GM13977 (cell line): ENCODE measurements at regions not wholly inside any gene's neighbourhood (a gene's known extent, or its start where the extent isn't known, plus 50 kb on each side); places are given as distances from the start of the nearest gene placed in this dataset.

Source experiments
- DNase-seq: peaks from one replicate; pipeline ENCODE4 v3.0.0; 2012; ENCODE audit warnings: low spot score
- in situ Hi-C: fragments of 300-500 bp; cut with MboI; formaldehyde crosslinking; loops from one replicate; pipeline ENCODE4 v1.12.0; 2022; ENCODE audit warnings: low sequenced_read_pairs, low pct_unique_long_range_greater_than_20kb, mixed read lengths, inconsistent platforms; ENCODE audit not compliant: unreplicated experiment
- TF ChIP-seq, protein P1 (sequence below): IDR thresholded peaks from 2 replicates; pipeline ENCODE4 v1.5.1; 2012; ENCODE audit warnings: mild to moderate bottlenecking, control low read depth; ENCODE audit not compliant: insufficient read depth; ENCODE audit errors: extremely low read depth, missing control alignments

DNA sequence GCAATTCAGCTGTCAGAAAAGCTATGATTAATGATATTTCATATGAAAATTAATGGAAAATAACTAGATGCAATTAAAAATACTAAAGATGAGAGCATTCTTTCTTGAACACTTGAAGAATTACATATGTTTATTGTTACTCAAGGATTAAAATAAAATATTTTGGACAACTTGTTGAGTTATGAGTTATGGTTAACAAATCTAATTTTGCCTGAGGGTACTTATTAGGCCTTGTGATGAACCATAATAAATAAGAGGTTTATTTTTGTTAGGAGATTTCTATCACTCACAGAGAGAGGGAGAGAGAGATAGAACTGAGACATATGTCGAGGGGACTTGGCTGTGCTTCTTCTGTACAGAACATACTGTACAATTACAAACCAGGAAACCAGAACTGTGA lies 183.7 kb downstream of the ISL1 start:
- DNase-seq: no peak
- in situ Hi-C loops: no loop called here
- TF ChIP-seq, protein P1, sequence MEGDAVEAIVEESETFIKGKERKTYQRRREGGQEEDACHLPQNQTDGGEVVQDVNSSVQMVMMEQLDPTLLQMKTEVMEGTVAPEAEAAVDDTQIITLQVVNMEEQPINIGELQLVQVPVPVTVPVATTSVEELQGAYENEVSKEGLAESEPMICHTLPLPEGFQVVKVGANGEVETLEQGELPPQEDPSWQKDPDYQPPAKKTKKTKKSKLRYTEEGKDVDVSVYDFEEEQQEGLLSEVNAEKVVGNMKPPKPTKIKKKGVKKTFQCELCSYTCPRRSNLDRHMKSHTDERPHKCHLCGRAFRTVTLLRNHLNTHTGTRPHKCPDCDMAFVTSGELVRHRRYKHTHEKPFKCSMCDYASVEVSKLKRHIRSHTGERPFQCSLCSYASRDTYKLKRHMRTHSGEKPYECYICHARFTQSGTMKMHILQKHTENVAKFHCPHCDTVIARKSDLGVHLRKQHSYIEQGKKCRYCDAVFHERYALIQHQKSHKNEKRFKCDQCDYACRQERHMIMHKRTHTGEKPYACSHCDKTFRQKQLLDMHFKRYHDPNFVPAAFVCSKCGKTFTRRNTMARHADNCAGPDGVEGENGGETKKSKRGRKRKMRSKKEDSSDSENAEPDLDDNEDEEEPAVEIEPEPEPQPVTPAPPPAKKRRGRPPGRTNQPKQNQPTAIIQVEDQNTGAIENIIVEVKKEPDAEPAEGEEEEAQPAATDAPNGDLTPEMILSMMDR: no peak

- TF ChIP-seq, protein P1: no peak
- in situ Hi-C loops: no loop called here
- DNase-seq: no peak
Observed at GRCh38 chr5:51567636-51568035, 184.4 kb downstream of the ISL1 start.

GRCh38 chr5:51573835-51574234 lies 190.6 kb downstream of the ISL1 start:
- TF ChIP-seq, protein P1: no peak
- DNase-seq: no peak
- in situ Hi-C loops: no loop called here

- in situ Hi-C loops: no loop called here
- DNase-seq: no peak
- TF ChIP-seq, protein P1: no peak
Observed at GRCh38 chr5:51582871-51583394, 199.7 kb downstream of the ISL1 start.

- in situ Hi-C loops: no loop called here
- no peak for DNase-seq
- TF ChIP-seq, protein P1: no peak
Observed at GRCh38 chr5:51598026-51598425, 214.8 kb downstream of the ISL1 start.

GRCh38 chr5:51599587-51599986 lies 216.3 kb downstream of the ISL1 start:
- DNase-seq: no peak
- in situ Hi-C loops: no loop called here
- TF ChIP-seq, protein P1: no peak

DNA sequence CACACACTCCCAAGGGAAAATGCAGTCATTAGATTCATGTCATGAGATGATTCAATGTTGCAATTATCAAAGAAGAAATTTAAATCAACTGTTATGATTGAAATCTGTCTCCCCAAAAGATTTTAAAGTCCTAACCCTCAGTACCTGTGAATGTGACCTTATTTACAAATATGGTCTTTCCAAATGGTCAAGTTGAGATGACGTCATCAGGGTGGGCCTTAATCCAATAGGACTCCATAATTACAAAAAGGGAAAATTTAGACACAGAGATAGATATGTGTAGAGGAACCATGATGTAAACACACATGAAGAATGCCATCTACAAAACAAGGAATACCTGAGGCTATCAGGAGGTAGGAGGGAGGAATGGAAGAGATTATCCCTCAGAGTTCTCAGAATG lies 221.1 kb downstream of the ISL1 start:
- no peak for DNase-seq
- in situ Hi-C loops: no loop called here
- TF ChIP-seq, protein P1: no peak
